HepG2 (cell line): ENCODE measurements at regions not wholly inside any gene's neighbourhood (a gene's known extent, or its start where the extent isn't known, plus 50 kb on each side); places are given as distances from the start of the nearest gene placed in this dataset.

Experiments used
- ATAC-seq: fragments of 200-7000 bp; cut with Tn5 transposase; 3 replicates; pipeline ENCODE4 v1.9.1; 2020; ENCODE audit warnings: mild to moderate bottlenecking, moderate library complexity
- BruUV-seq: library from RNA; stranded (reverse); fragments of 400-500 nt; replicated peaks from 2 replicates; lab custom pipeline; 2021; lab: Mats Ljungman, UMichigan
- CTCF ChIA-PET: fragments of 300-600 bp; formaldehyde crosslinking; extraction: SDS; loops from one replicate; lab custom pipeline; 2021; ENCODE audit warnings: low total read pairs, inconsistent platforms, low intra/inter-chr PET ratio; lab: Yijun Ruan, JAX
- POLR2A ChIA-PET: fragments of 350-600 bp; sonication (Branson Sonifier 250); formaldehyde crosslinking; loops from one replicate; lab custom pipeline; 2020; ENCODE audit warnings: antibody characterized with exemption, inconsistent platforms; lab: Yijun Ruan, JAX
- DNase-seq: peaks from one replicate; pipeline ENCODE4 v3.0.0-alpha.2; 2015; ENCODE audit warnings: low spot score
- FAIRE-seq: peaks from 3 replicates; lab custom pipeline; 2011; peaks lifted over from hg19 to GRCh38; lab: Jason Lieb, UNC
- H2AFZ ChIP-seq: one replicate; pipeline ENCODE4 v1.6.1; 2011; ENCODE audit warnings: low read length, inconsistent platforms
- H3K27ac ChIP-seq: fragments of 300-600 bp; 3 replicates; pipeline ENCODE4 v1.8.0; 2011; ENCODE audit warnings: mixed run types, mild to moderate bottlenecking, mixed read lengths, low read length, inconsistent platforms; ENCODE audit not compliant: insufficient read depth; ENCODE audit errors: extremely low read length
- H3K27me3 ChIP-seq, 2 experiments: fragments of 200-600 bp in 1 of 2; 2 replicates in 1 of 2; 3 replicates in 1 of 2; pipeline versions ENCODE4 v1.6.0 to v1.8.0; 2011; ENCODE audit warnings: low read length in 2 of 2, mild to moderate bottlenecking in 2 of 2, moderate library complexity in 2 of 2, inconsistent platforms in 1 of 2; ENCODE audit not compliant: insufficient read depth in 2 of 2, control insufficient read depth in 1 of 2
- H3K36me3 ChIP-seq, 2 experiments: fragments of 200-600 bp in 1 of 2; replicated peaks in 1 of 2; 2 replicates in 1 of 2; 3 replicates in 1 of 2; pipeline versions ENCODE4 v1.5.1 to v1.8.0; 2011; ENCODE audit warnings: low read length in 2 of 2, inconsistent platforms in 1 of 2; ENCODE audit not compliant: insufficient read depth in 2 of 2, control insufficient read depth in 1 of 2
- H3K4me1 ChIP-seq: 2 replicates; pipeline ENCODE4 v1.5.1; 2012; ENCODE audit warnings: low read length, inconsistent platforms; ENCODE audit not compliant: insufficient read depth
- H3K4me2 ChIP-seq: 2 replicates; pipeline ENCODE4 v1.6.0; 2011; ENCODE audit warnings: low read depth, low read length, inconsistent platforms
- H3K4me3 ChIP-seq, 3 experiments: fragments of 200-600 bp in 1 of 3; sonication (generic), shearing (Covaris generic) in 1 of 3; replicated peaks in 1 of 3; 2 replicates each; pipeline ENCODE4 v1.5.1; 2011 to 2016; ENCODE audit warnings: low read length in 3 of 3, inconsistent platforms in 2 of 3, low read depth in 2 of 3, mild to moderate bottlenecking in 2 of 3, control low read depth in 1 of 3, mixed read lengths in 1 of 3; ENCODE audit not compliant: insufficient read depth in 1 of 3
- H3K79me2 ChIP-seq: one replicate; pipeline ENCODE4 v1.6.1; 2011; ENCODE audit warnings: low read length, inconsistent platforms; ENCODE audit not compliant: insufficient read depth
- H3K9ac ChIP-seq: 2 replicates; pipeline ENCODE4 v1.6.0; 2011; ENCODE audit warnings: mild to moderate bottlenecking, low read depth, low read length, inconsistent platforms; ENCODE audit not compliant: insufficient read depth
- H3K9me3 ChIP-seq: 2 replicates; pipeline ENCODE4 v1.5.1; 2012; ENCODE audit warnings: mild to moderate bottlenecking, low read length
- H4K20me1 ChIP-seq: 2 replicates; pipeline ENCODE4 v1.6.0; 2011; ENCODE audit warnings: inconsistent platforms, mild to moderate bottlenecking, low read length, moderate library complexity; ENCODE audit not compliant: insufficient read depth
- CREB1 ChIP-seq, 2 experiments: fragments of 450-650 bp in 1 of 2; IDR thresholded peaks; 2 replicates each; pipeline ENCODE4 v1.6.1; 2016 to 2017; ENCODE audit warnings: control low read depth in 1 of 2, mild to moderate bottlenecking in 1 of 2, missing compliant biosample characterization in 1 of 2, missing genetic modification characterization in 1 of 2
- MAFK ChIP-seq, 2 experiments: IDR thresholded peaks in 1 of 2; conservative IDR thresholded peaks in 1 of 2; 2 replicates each; pipeline ENCODE4 v1.6.1; 2011; ENCODE audit warnings: improper control_type of control experiment in 2 of 2, low read length in 2 of 2
- PHB2 ChIP-seq: fragments of 450-650 bp; IDR thresholded peaks from 2 replicates; pipeline ENCODE4 v1.6.1; 2018; ENCODE audit not compliant: partially characterized antibody
- ZNF331 ChIP-seq: sonication (generic); formaldehyde crosslinking; IDR thresholded peaks from 2 replicates; pipeline ENCODE4 v1.4.0; 2020; ENCODE audit warnings: missing genetic modification reagents
- ZNF644 ChIP-seq: IDR thresholded peaks from 2 replicates; pipeline ENCODE4 v1.6.1; 2016; ENCODE audit warnings: low read depth
- WGBS: methylation state at CpG from one replicate; pipeline ENCODE4 v1.1.6; 2017; ENCODE audit warnings: low lambda C conversion rate; 5-methylcytosine and 5-hydroxymethylcytosine counted together
- in situ Hi-C: cut with HindIII; loops from 2 replicates; pipeline ENCODE4 v1.10.0; 2017; ENCODE audit warnings: low pct_unique_long_range_greater_than_20kb; ENCODE audit not compliant: extremely low pct_ligation_motif_present
- intact Hi-C: fragments of 100-400 bp; cut with micrococcal nuclease; formaldehyde crosslinking; loops from one replicate; pipeline ENCODE4 v1.10.0; 2022; ENCODE audit not compliant: unreplicated experiment

DNA sequence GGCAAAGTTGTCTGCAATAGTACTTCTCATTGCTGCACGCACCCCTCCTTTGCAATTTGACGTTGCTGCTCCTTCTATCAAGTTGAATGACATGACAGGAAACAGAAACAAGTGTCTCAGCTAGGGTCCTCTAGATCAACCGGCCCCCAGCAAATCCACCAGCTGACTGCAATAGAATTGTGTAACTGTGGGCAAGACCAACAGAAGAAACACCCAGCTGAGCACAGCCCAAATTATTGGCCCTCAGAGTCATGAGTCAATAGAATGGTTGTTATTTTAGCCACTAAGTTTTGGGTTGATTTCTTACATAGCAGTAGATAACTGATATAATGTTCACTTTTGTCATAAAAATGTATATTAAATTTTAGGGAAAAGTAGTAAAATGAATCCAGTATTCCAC lies 202.7 kb downstream of the MAFB start:
- Histone ChIP-seq H3K36me3 (no peaks in the 10 kb centered on the region), H3K27ac (no peak overlapping the region), H3K27me3 (no peaks in the 10 kb centered on the region), H3K79me2 (no peaks in the 10 kb centered on the region), H2AFZ (no peak overlapping the region), H3K4me1 (no peaks in the 10 kb centered on the region), H3K9me3 (peaks cover 10% of the 10 kb centered on the region; the same call in 1 of the 2 replicates), H4K20me1 (no peaks in the 10 kb centered on the region), H3K4me3 (no peak overlapping the region), H3K9ac (no peak overlapping the region), H3K4me2 (no peak overlapping the region)
- in situ Hi-C loops, result no loop called here
- ChIA-PET POLR2A (no interaction called here), CTCF (no interaction called here)
- FAIRE-seq, result no peak
- DNase-seq, result no peak
- intact Hi-C loops, result no loop called here
- BruUV-seq, result no TSS peak
- ATAC-seq, result no peak
- TF ChIP-seq ZNF644, result no peak
- peak; percentile 95 for TF ChIP-seq ZNF331
- WGBS, result 32% methylated on average over 3 of the region's 3 CpGs

DNA sequence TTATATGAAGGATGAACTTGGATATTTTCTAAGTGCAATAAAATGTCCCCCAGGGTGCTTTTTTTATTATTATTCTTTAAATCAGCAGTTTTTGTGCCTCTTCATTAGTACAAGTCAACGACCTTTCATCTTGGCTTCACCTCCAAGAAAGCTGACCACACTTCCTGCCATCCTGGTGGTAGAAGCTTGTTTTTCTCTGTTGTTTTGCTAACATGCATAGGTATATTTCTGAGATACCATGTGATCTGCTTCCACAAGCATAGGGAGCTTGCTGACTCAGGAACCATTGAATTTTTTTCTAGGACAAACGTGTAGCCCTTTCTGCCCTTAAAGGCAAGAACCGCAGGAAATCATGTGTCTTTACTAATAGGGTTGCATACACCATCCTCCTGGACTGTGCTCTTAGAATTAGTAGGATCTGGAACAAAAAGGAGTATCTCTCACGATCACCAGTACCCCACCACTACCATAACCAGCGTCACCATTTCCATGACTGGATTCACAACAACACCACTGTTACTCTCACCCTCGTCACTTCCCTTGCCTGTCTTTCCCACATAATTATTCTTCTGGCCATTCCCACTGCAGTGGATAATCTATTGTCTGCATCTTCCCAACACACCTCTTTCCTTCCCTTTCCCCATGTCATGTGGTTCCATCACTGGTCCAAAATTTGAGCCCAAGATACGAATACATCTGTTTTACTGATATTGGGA lies 207.1 kb downstream of the MAFB start:
- WGBS, result 1% methylated on average over 7 of the region's 7 CpGs

More for the DNA sequence above, 207.1 kb downstream of the MAFB start:
- FAIRE-seq, result no peak
- ChIA-PET POLR2A (no interaction called here), CTCF (no interaction called here)
- H3K9me3 ChIP-seq, result peaks cover 4% of the 10 kb centered on the region; the same call in 1 of the 2 replicates
- H3K4me1 ChIP-seq, result no peaks in the 10 kb centered on the region
- TF ChIP-seq MAFK (conservative IDR thresholded peaks at IDR 0.05 in 1 of 2, IDR thresholded peaks at IDR 0.05 in 1 of 2; ENCODE audit: low read length in 2 of 2) (0 out of 4 replicates have a peak, but pooled peaks of 1 of the 2 experiments have one; percentile 5), CREB1 (IDR thresholded peaks at IDR 0.05) (peak; percentile 62), CREB1 (CRISPR knock-in tag; IDR thresholded peaks at IDR 0.05) (no peak), PHB2 (no peak)
- ATAC-seq, result no peak
- BruUV-seq, result no TSS peak
- no peak overlapping the region for H3K9ac ChIP-seq
- no peaks in the 10 kb centered on the region for H3K36me3 ChIP-seq
- no peaks in the 10 kb centered on the region for H4K20me1 ChIP-seq
- no peak overlapping the region for H3K4me3 ChIP-seq
- no peak overlapping the region for H3K4me2 ChIP-seq
- intact Hi-C loops (no loop called here), in situ Hi-C loops (no loop called here)
- no peak overlapping the region for H3K27ac ChIP-seq
- DNase-seq, result no peak
- H3K79me2 ChIP-seq, result no peaks in the 10 kb centered on the region
- no peaks in the 10 kb centered on the region; a peak in 1 of 5 replicates for H3K27me3 ChIP-seq
- no peak overlapping the region for H2AFZ ChIP-seq
